ENCODE measurements at regions not wholly inside any gene's neighbourhood (a gene's known extent, or its start where the extent isn't known, plus 50 kb on each side); places are given as distances from the start of the nearest gene placed in this dataset.

GRCh38 chr5:164600274-164600673 lies 1094.9 kb downstream of the MAT2B start:
- Histone ChIP-seq H2AFZ (ENCODE audit: low read depth, low read length) (no peak overlapping the region), H3F3A (ENCODE audit: insufficient read depth, low read length, poor library complexity, severe bottlenecking) (no peaks in the 10 kb centered on the region), H4K20me1 (ENCODE audit: insufficient read depth) (no peaks in the 10 kb centered on the region), H3K9me2 (ENCODE audit: insufficient read depth, low read length) (no peaks in the 10 kb centered on the region), H3K4me2 (ENCODE audit: low read length) (no peak overlapping the region), H3K9me3 (ENCODE audit: low read length) (no peaks in the 10 kb centered on the region), H3K9ac (ENCODE audit: low read length) (no peak overlapping the region), H3K27ac (ENCODE audit: low read length) (no peak overlapping the region), H3K27me3 (ENCODE audit: insufficient read depth, low read depth, low read length) (no peaks in the 10 kb centered on the region), H3K36me3 (ENCODE audit: insufficient read depth, low read length) (no peaks in the 10 kb centered on the region), H3K4me3 (ENCODE audit: low read length) (no peak overlapping the region), H3K79me2 (replicated peaks; ENCODE audit: insufficient read depth, low read length) (no peaks in the 10 kb centered on the region)
- TF ChIP-seq REST (IDR thresholded peaks at IDR 0.05; ENCODE audit: borderline replicate concordance): no peak
- no peak for TF ChIP-seq MXI1 (conservative IDR thresholded peaks at IDR 0.05; ENCODE audit: poor library complexity, severe bottlenecking)
- TF ChIP-seq SMC3 (conservative IDR thresholded peaks at IDR 0.05; ENCODE audit: poor library complexity): no peak
- TF ChIP-seq RAD21 (conservative IDR thresholded peaks at IDR 0.05): no peak
- TF ChIP-seq POLR2AphosphoS5 (IDR thresholded peaks at IDR 0.05): no peak
- TF ChIP-seq TAF1 (IDR thresholded peaks at IDR 0.05; ENCODE audit: low read depth): no peak
- TF ChIP-seq EP300 (conservative IDR thresholded peaks at IDR 0.05; ENCODE audit: poor library complexity, severe bottlenecking): no peak
- TF ChIP-seq EZH2 (IDR thresholded peaks at IDR 0.05; ENCODE audit: borderline replicate concordance, insufficient read depth, low read length, poor library complexity, severe bottlenecking): no peak
- no peak for TF ChIP-seq CTCF (IDR thresholded peaks at IDR 0.05; ENCODE audit: poor library complexity, severe bottlenecking)

- Histone ChIP-seq H3K36me3 (ENCODE audit: insufficient read depth, low read length) (no peaks in the 10 kb centered on the region), H3K27ac (ENCODE audit: low read length) (no peak overlapping the region), H3K9ac (ENCODE audit: low read length) (no peak overlapping the region), H3K79me2 (replicated peaks; ENCODE audit: insufficient read depth, low read length) (no peaks in the 10 kb centered on the region), H2AFZ (ENCODE audit: low read depth, low read length) (no peak overlapping the region), H3F3A (ENCODE audit: insufficient read depth, low read length, poor library complexity, severe bottlenecking) (no peaks in the 10 kb centered on the region), H3K9me2 (ENCODE audit: insufficient read depth, low read length) (no peaks in the 10 kb centered on the region), H3K4me3 (ENCODE audit: low read length) (no peak overlapping the region), H3K9me3 (ENCODE audit: low read length) (no peaks in the 10 kb centered on the region), H3K4me2 (ENCODE audit: low read length) (no peak overlapping the region), H4K20me1 (ENCODE audit: insufficient read depth) (no peaks in the 10 kb centered on the region), H3K27me3 (ENCODE audit: insufficient read depth, low read depth, low read length) (no peaks in the 10 kb centered on the region)
- TF ChIP-seq CTCF (IDR thresholded peaks at IDR 0.05; ENCODE audit: poor library complexity, severe bottlenecking) (no peak), EP300 (conservative IDR thresholded peaks at IDR 0.05; ENCODE audit: poor library complexity, severe bottlenecking) (no peak), POLR2AphosphoS5 (IDR thresholded peaks at IDR 0.05) (no peak), EZH2 (IDR thresholded peaks at IDR 0.05; ENCODE audit: borderline replicate concordance, insufficient read depth, low read length, poor library complexity, severe bottlenecking) (no peak), RAD21 (conservative IDR thresholded peaks at IDR 0.05) (no peak), TAF1 (IDR thresholded peaks at IDR 0.05; ENCODE audit: low read depth) (no peak), SMC3 (conservative IDR thresholded peaks at IDR 0.05; ENCODE audit: poor library complexity) (no peak), MXI1 (conservative IDR thresholded peaks at IDR 0.05; ENCODE audit: poor library complexity, severe bottlenecking) (no peak), REST (IDR thresholded peaks at IDR 0.05; ENCODE audit: borderline replicate concordance) (no peak)
Measured at GRCh38 chr5:164600929-164601535, 1095.6 kb downstream of the MAT2B start.
